SK-N-SH (cell line): ENCODE measurements at regions not wholly inside any gene's neighbourhood (a gene's known extent, or its start where the extent isn't known, plus 50 kb on each side); places are given as distances from the start of the nearest gene placed in this dataset.

Experiments used
- CTCF ChIA-PET: fragments of 300-600, 350-600 bp; formaldehyde crosslinking; extraction: SDS; loops from one replicate; lab custom pipeline; 2021; lab: Yijun Ruan, JAX
- POLR2A ChIA-PET: fragments of 350-600 bp; sonication (Branson Sonifier 250); formaldehyde crosslinking; extraction: SDS; loops from one replicate; lab custom pipeline; 2020; ENCODE audit warnings: antibody characterized with exemption, inconsistent platforms; lab: Yijun Ruan, JAX
- DNase-seq: peaks from one replicate; pipeline ENCODE4 v3.0.0; 2012
- H2AFZ ChIP-seq: fragments of 200-600 bp; sonication (generic); 2 replicates; pipeline ENCODE4 v1.8.1; 2016; ENCODE audit warnings: antibody characterized with exemption, mild to moderate bottlenecking, low read depth
- H3F3A ChIP-seq: fragments of 200-600 bp; sonication (generic); replicated peaks from 2 replicates; pipeline ENCODE3; 2016; ENCODE audit warnings: antibody characterized with exemption, mild to moderate bottlenecking; ENCODE audit not compliant: insufficient read depth
- H3K27ac ChIP-seq, 2 experiments: fragments of 200-500 bp in 1 of 2; fragments of 200-600 bp in 1 of 2; sonication (Bioruptor generic) in 1 of 2; sonication (generic), shearing (Covaris generic) in 1 of 2; 2 replicates each; pipeline versions ENCODE4 v1.5.1 to v1.6.1; 2014 to 2016; ENCODE audit warnings: low read depth in 2 of 2, inconsistent platforms in 1 of 2, low read length in 1 of 2, mild to moderate bottlenecking in 1 of 2, mixed read lengths in 1 of 2
- H3K27me3 ChIP-seq: fragments of 200-600 bp; sonication (generic), shearing (Covaris generic); 2 replicates; pipeline ENCODE4 v1.6.1; 2016; ENCODE audit warnings: mixed run types; ENCODE audit not compliant: insufficient read depth
- H3K36me3 ChIP-seq, 2 experiments: fragments of 200-500 bp in 1 of 2; fragments of 200-600 bp in 1 of 2; sonication (Bioruptor generic) in 1 of 2; sonication (generic) in 1 of 2; replicated peaks in 1 of 2; 2 replicates each; pipeline versions ENCODE3 to v1.5.1; 2014 to 2016; ENCODE audit warnings: low read length in 1 of 2, mild to moderate bottlenecking in 1 of 2; ENCODE audit not compliant: insufficient read depth in 2 of 2, control insufficient read depth in 1 of 2
- H3K4me1 ChIP-seq, 2 experiments: fragments of 200-500 bp in 1 of 2; fragments of 200-600 bp in 1 of 2; sonication (Bioruptor generic) in 1 of 2; sonication (generic), shearing (Covaris generic) in 1 of 2; 2 replicates each; pipeline versions ENCODE4 v1.5.1 to v1.6.1; 2014 to 2016; ENCODE audit warnings: low read depth in 1 of 2, low read length in 1 of 2, mixed run types in 1 of 2; ENCODE audit not compliant: insufficient read depth in 2 of 2, control insufficient read depth in 1 of 2
- H3K4me2 ChIP-seq: fragments of 200-600 bp; sonication (generic), shearing (Covaris generic); 2 replicates; pipeline ENCODE4 v1.6.1; 2017; ENCODE audit warnings: mixed run types
- H3K4me3 ChIP-seq, 2 experiments: fragments of 200-500 bp in 1 of 2; fragments of 200-600 bp in 1 of 2; sonication (Bioruptor generic) in 1 of 2; sonication (generic), shearing (Covaris generic) in 1 of 2; 2 replicates each; pipeline versions ENCODE4 v1.5.1 to v1.8.1; 2014 to 2016; ENCODE audit warnings: low read depth in 2 of 2, inconsistent platforms in 1 of 2, low read length in 1 of 2, mild to moderate bottlenecking in 1 of 2, mixed read lengths in 1 of 2, moderate library complexity in 1 of 2
- H3K79me2 ChIP-seq: fragments of 200-600 bp; sonication (generic); 2 replicates; pipeline ENCODE4 v1.8.1; 2017; ENCODE audit warnings: mild to moderate bottlenecking; ENCODE audit not compliant: insufficient read depth
- H3K9ac ChIP-seq: fragments of 200-600 bp; sonication (generic); 2 replicates; pipeline ENCODE4 v1.6.1; 2017; ENCODE audit warnings: mixed run types
- H3K9me2 ChIP-seq: fragments of 200-600 bp; sonication (generic); 2 replicates; pipeline ENCODE4 v1.6.1; 2017; ENCODE audit warnings: mixed run types
- H3K9me3 ChIP-seq: fragments of 200-600 bp; sonication (generic); 2 replicates; pipeline ENCODE4 v1.6.1; 2017; ENCODE audit warnings: mixed run types, mild to moderate bottlenecking, moderate library complexity
- H4K20me1 ChIP-seq: fragments of 200-600 bp; sonication (generic); 2 replicates; pipeline ENCODE4 v1.6.1; 2017; ENCODE audit warnings: mild to moderate bottlenecking, mixed run types; ENCODE audit not compliant: insufficient read depth
- CHD2 ChIP-seq: fragments of 150-350 bp; IDR thresholded peaks from 2 replicates; pipeline ENCODE4 v1.6.1; 2018; ENCODE audit warnings: low read length; ENCODE audit not compliant: partially characterized antibody
- ELF1 ChIP-seq: IDR thresholded peaks from 2 replicates; pipeline ENCODE4 v1.4.0; 2012
- EP300 ChIP-seq, 2 experiments: IDR thresholded peaks; 2 replicates each; pipeline versions ENCODE4 v1.4.0 to v1.6.1; 2012; ENCODE audit warnings: borderline replicate concordance in 1 of 2, low read depth in 1 of 2, low read length in 1 of 2
- EZH2phosphoT487 ChIP-seq: fragments of 200-600 bp; sonication (generic); IDR thresholded peaks from 2 replicates; pipeline ENCODE4 v1.6.1; 2017; ENCODE audit warnings: low read depth, mixed run types, mild to moderate bottlenecking, antibody characterized with exemption, moderate library complexity, borderline replicate concordance
- FOSL2 ChIP-seq: IDR thresholded peaks from 2 replicates; pipeline ENCODE4 v1.4.0; 2012; ENCODE audit warnings: low read depth, mild to moderate bottlenecking, moderate library complexity, borderline replicate concordance
- FOXJ3 ChIP-seq: sonication (generic); formaldehyde crosslinking; IDR thresholded peaks from 2 replicates; pipeline ENCODE4 v1.5.1; 2020; ENCODE audit warnings: mild to moderate bottlenecking, missing genetic modification reagents
- FOXM1 ChIP-seq: IDR thresholded peaks from 2 replicates; pipeline ENCODE4 v1.4.0; 2012; ENCODE audit warnings: low read depth, mild to moderate bottlenecking
- GABPA ChIP-seq: IDR thresholded peaks from 2 replicates; pipeline ENCODE4 v1.4.0; 2012; ENCODE audit warnings: low read depth, mild to moderate bottlenecking
- GATA2 ChIP-seq: sonication (generic); formaldehyde crosslinking; IDR thresholded peaks from 2 replicates; pipeline ENCODE4 v1.5.0; 2020; ENCODE audit warnings: mild to moderate bottlenecking, missing genetic modification reagents
- JUND ChIP-seq: IDR thresholded peaks from 2 replicates; pipeline ENCODE4 v1.4.0; 2012
- MAX ChIP-seq: IDR thresholded peaks from 2 replicates; pipeline ENCODE4 v1.4.0; 2012; ENCODE audit warnings: low read depth
- MEF2A ChIP-seq: IDR thresholded peaks from 2 replicates; pipeline ENCODE4 v1.4.0; 2012; ENCODE audit warnings: low read depth, borderline replicate concordance
- NFIC ChIP-seq: IDR thresholded peaks from 2 replicates; pipeline ENCODE4 v1.4.0; 2012; ENCODE audit warnings: borderline replicate concordance
- POLR2AphosphoS5 ChIP-seq: IDR thresholded peaks from 2 replicates; pipeline ENCODE4 v1.6.1; 2012; ENCODE audit warnings: low read depth, low read length
- RCOR1 ChIP-seq: fragments of 150-350 bp; IDR thresholded peaks from 2 replicates; pipeline ENCODE4 v1.6.1; 2017; ENCODE audit warnings: antibody characterized with exemption, low read length
- RFX5 ChIP-seq: IDR thresholded peaks from 2 replicates; pipeline ENCODE4 v1.6.1; 2012; ENCODE audit warnings: mild to moderate bottlenecking, improper control_type of control experiment, low read length
- RXRA ChIP-seq: IDR thresholded peaks from 2 replicates; pipeline ENCODE4 v1.4.0; 2012; ENCODE audit warnings: low read depth, mild to moderate bottlenecking, borderline replicate concordance
- SIN3A ChIP-seq: IDR thresholded peaks from 2 replicates; pipeline ENCODE4 v1.6.1; 2012; ENCODE audit warnings: low read depth, mild to moderate bottlenecking, low read length, moderate library complexity, borderline replicate concordance
- SMC3 ChIP-seq: IDR thresholded peaks from 2 replicates; pipeline ENCODE4 v1.6.1; 2012; ENCODE audit warnings: low read depth, low read length, improper control_type of control experiment
- TAF1 ChIP-seq: IDR thresholded peaks from 2 replicates; pipeline ENCODE4 v1.6.1; 2012; ENCODE audit warnings: low read depth, mild to moderate bottlenecking, low read length, moderate library complexity, borderline replicate concordance
- TCF12 ChIP-seq: IDR thresholded peaks from 2 replicates; pipeline ENCODE4 v1.4.0; 2012
- TEAD4 ChIP-seq: IDR thresholded peaks from 2 replicates; pipeline ENCODE4 v1.4.0; 2012; ENCODE audit warnings: mild to moderate bottlenecking, borderline replicate concordance; ENCODE audit not compliant: insufficient read depth
- USF2 ChIP-seq: fragments of 150-350 bp; IDR thresholded peaks from 2 replicates; pipeline ENCODE4 v1.6.1; 2017; ENCODE audit warnings: antibody characterized with exemption, low read length, low read depth, borderline replicate concordance
- YY1 ChIP-seq: IDR thresholded peaks from 2 replicates; pipeline ENCODE4 v1.4.0; 2012; ENCODE audit warnings: low read depth, mild to moderate bottlenecking
- WGBS: methylation state at CpG from one replicate; pipeline ENCODE4 v1.1.6; 2017; ENCODE audit warnings: low lambda C conversion rate; 5-methylcytosine and 5-hydroxymethylcytosine counted together
- TF ChIP-seq, protein P1 (sequence below): IDR thresholded peaks from 2 replicates; pipeline ENCODE4 v1.4.0; 2012; ENCODE audit warnings: low read depth, borderline replicate concordance
- TF ChIP-seq, protein P2 (sequence below): IDR thresholded peaks from 2 replicates; pipeline ENCODE4 v1.4.0; 2012; ENCODE audit warnings: low read depth, borderline replicate concordance
- TF ChIP-seq, protein P3 (sequence below): fragments of 150-350 bp; IDR thresholded peaks from 2 replicates; pipeline ENCODE4 v1.6.1; 2016; ENCODE audit warnings: mild to moderate bottlenecking, low read depth, low read length
- TF ChIP-seq, protein P4 (sequence below): fragments of 200-600 bp; sonication (generic); IDR thresholded peaks from 2 replicates; pipeline ENCODE4 v1.6.1; 2017; ENCODE audit warnings: antibody characterized with exemption, mild to moderate bottlenecking, moderate library complexity
- TF ChIP-seq, protein P5 (sequence below): IDR thresholded peaks from 2 replicates; pipeline ENCODE4; 2012

DNA sequence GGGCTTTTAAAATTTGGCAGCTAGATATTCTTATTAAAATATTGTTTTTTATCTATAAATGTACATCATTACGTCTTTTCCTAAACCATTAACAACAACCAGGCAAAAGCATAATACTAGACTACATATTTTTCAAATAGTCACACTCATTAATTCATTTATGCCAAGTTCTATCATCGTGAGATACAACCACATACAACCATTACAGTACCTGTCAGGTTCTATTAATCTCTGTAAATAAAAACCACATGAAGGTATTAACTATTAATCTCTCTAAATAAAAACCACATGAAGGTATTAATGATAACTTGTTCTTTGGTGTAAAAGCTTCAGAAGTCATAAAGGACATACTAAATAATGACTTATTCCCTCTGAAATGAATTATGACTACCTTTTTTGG, 432.7 kb downstream of the TMX3 start:
- Histone ChIP-seq H3K4me2 (no peak overlapping the region), H3K27ac (no peak overlapping the region), H3K79me2 (no peaks in the 10 kb centered on the region), H3K36me3 (no peaks in the 10 kb centered on the region), H3K9ac (no peak overlapping the region), H3K9me3 (no peaks in the 10 kb centered on the region), H4K20me1 (no peaks in the 10 kb centered on the region), H3K4me1 (no peaks in the 10 kb centered on the region), H3K27me3 (no peaks in the 10 kb centered on the region), H3K9me2 (no peaks in the 10 kb centered on the region), H3K4me3 (no peak overlapping the region), H2AFZ (no peak overlapping the region), H3F3A (no peaks in the 10 kb centered on the region)
- TF ChIP-seq MAX (no peak), USF2 (no peak), TAF1 (no peak), SIN3A (no peak), POLR2AphosphoS5 (peak; percentile 65), EZH2phosphoT487 (no peak), SMC3 (no peak), MEF2A (no peak), GATA2 (no peak), RCOR1 (no peak), TCF12 (peak; percentile 77), FOXM1 (no peak), FOXJ3 (CRISPR knock-in tag) (no peak), RFX5 (no peak), ELF1 (no peak), YY1 (no peak), NFIC (no peak; the same call in 1 of the 2 replicates), CHD2 (no peak), FOSL2 (no peak), RXRA (no peak), EP300 (IDR thresholded peaks at IDR 0.05; ENCODE audit: borderline replicate concordance in 1 of 2, low read depth in 1 of 2, low read length in 1 of 2) (peak in 1 of 2 experiments; percentile 45; a peak in 2 of 4 replicates), JUND (no peak), GABPA (no peak), TEAD4 (peak; percentile 20; the same call in 1 of the 2 replicates)
- TF ChIP-seq, protein P1, sequence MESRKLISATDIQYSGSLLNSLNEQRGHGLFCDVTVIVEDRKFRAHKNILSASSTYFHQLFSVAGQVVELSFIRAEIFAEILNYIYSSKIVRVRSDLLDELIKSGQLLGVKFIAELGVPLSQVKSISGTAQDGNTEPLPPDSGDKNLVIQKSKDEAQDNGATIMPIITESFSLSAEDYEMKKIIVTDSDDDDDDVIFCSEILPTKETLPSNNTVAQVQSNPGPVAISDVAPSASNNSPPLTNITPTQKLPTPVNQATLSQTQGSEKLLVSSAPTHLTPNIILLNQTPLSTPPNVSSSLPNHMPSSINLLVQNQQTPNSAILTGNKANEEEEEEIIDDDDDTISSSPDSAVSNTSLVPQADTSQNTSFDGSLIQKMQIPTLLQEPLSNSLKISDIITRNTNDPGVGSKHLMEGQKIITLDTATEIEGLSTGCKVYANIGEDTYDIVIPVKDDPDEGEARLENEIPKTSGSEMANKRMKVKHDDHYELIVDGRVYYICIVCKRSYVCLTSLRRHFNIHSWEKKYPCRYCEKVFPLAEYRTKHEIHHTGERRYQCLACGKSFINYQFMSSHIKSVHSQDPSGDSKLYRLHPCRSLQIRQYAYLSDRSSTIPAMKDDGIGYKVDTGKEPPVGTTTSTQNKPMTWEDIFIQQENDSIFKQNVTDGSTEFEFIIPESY = no peak
- TF ChIP-seq, protein P2, sequence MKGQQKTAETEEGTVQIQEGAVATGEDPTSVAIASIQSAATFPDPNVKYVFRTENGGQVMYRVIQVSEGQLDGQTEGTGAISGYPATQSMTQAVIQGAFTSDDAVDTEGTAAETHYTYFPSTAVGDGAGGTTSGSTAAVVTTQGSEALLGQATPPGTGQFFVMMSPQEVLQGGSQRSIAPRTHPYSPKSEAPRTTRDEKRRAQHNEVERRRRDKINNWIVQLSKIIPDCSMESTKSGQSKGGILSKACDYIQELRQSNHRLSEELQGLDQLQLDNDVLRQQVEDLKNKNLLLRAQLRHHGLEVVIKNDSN = no peak
- TF ChIP-seq, protein P3, sequence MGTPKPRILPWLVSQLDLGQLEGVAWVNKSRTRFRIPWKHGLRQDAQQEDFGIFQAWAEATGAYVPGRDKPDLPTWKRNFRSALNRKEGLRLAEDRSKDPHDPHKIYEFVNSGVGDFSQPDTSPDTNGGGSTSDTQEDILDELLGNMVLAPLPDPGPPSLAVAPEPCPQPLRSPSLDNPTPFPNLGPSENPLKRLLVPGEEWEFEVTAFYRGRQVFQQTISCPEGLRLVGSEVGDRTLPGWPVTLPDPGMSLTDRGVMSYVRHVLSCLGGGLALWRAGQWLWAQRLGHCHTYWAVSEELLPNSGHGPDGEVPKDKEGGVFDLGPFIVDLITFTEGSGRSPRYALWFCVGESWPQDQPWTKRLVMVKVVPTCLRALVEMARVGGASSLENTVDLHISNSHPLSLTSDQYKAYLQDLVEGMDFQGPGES = no peak
- TF ChIP-seq, protein P4, sequence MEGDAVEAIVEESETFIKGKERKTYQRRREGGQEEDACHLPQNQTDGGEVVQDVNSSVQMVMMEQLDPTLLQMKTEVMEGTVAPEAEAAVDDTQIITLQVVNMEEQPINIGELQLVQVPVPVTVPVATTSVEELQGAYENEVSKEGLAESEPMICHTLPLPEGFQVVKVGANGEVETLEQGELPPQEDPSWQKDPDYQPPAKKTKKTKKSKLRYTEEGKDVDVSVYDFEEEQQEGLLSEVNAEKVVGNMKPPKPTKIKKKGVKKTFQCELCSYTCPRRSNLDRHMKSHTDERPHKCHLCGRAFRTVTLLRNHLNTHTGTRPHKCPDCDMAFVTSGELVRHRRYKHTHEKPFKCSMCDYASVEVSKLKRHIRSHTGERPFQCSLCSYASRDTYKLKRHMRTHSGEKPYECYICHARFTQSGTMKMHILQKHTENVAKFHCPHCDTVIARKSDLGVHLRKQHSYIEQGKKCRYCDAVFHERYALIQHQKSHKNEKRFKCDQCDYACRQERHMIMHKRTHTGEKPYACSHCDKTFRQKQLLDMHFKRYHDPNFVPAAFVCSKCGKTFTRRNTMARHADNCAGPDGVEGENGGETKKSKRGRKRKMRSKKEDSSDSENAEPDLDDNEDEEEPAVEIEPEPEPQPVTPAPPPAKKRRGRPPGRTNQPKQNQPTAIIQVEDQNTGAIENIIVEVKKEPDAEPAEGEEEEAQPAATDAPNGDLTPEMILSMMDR = no peak
- TF ChIP-seq, protein P5, sequence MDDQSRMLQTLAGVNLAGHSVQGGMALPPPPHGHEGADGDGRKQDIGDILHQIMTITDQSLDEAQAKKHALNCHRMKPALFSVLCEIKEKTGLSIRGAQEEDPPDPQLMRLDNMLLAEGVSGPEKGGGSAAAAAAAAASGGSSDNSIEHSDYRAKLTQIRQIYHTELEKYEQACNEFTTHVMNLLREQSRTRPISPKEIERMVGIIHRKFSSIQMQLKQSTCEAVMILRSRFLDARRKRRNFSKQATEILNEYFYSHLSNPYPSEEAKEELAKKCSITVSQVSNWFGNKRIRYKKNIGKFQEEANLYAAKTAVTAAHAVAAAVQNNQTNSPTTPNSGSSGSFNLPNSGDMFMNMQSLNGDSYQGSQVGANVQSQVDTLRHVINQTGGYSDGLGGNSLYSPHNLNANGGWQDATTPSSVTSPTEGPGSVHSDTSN = peak; percentile 74
- 51% methylated on average over 2 of the region's 2 CpGs for WGBS
- ChIA-PET CTCF (no interaction called here), POLR2A (no interaction called here)
- no peak for DNase-seq
